NCI-H748 (cell line): ENCODE measurements at regions not wholly inside any gene's neighbourhood (a gene's known extent, or its start where the extent isn't known, plus 50 kb on each side); places are given as distances from the start of the nearest gene placed in this dataset.
"Not testable (repeated sequence)": the region's sequence is repeated elsewhere in the genome, so short reads cannot be mapped to it uniquely, and the experiment has no call there.

ENCODE experiments used
- DNase-seq: peaks from one replicate; lab custom pipeline; 2025; ENCODE audit not compliant: unreplicated experiment; lab: John Stamatoyannopoulos, UW

GRCh38 chr4:85102606-85103005, 136.1 kb upstream of the WDFY3 start:
- no peak for DNase-seq

GRCh38 chr4:85106166-85106565, 139.7 kb upstream of the WDFY3 start:
- DNase-seq: no peak

GRCh38 chr4:85106805-85107336, 140.4 kb upstream of the WDFY3 start:
- no peak for DNase-seq

DNA sequence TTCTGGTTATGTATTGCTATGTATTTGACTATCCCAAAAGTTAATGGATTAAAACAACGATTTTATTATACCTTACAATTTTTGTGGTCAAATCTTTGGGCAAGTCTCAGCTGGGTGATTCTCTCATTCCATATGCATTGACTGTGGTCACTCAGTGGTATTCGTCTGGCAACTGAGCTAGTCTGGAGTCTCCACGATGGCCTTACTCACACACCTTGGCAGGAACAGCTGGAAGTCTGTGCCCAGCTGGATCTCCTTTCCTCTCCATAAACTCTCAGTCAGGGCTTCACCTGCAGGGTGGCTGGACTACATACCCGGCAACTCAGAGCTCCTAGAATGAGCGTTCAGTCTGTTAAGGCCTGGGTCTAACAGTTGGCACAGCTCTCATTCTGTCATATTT, 141.1 kb upstream of the WDFY3 start:
- no peak for DNase-seq

DNA sequence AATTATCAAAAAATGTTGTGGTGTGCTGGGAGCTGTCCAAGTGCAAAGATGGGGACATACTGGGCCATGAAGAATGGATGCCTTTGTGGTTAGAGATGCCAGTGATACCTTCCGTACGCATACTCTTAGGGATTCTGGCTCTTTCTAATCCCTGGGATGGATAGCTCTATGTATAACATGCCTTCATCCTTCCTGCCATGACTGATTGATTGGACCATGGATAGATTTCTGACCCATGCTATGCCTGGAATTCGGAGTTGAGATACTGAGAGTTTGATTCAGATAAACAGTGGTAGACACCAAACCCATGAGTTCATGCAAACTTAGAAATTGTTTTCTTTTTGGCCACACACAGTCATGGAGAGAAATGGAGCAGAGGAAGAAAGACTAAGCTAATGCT, 147.2 kb upstream of the WDFY3 start:
- DNase-seq: no peak

GRCh38 chr4:85114526-85114925, 148.0 kb upstream of the WDFY3 start:
- DNase-seq: no peak

DNA sequence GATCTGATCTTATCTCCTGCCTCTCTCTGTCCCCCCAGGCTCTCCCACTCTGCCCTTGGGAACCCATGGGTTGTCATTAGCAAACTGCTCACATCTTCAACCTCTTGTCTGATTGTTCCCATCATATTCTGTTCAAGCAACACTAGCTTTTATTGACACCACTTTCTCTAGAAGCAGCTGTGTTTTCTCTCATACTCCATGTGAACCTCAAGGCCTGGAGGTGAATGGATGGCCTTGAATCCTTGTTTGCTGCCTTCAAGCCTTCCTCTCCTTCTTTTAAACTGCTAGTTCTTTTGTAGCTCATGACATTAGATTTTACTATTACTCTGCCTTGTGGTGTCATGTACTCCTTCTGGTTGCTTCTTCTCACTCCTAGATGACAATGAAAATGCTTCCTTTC, 149.5 kb upstream of the WDFY3 start:
- DNase-seq: no peak

- no peak for DNase-seq
These were observed 159.2 kb upstream of the WDFY3 start for GRCh38 chr4:85125688-85126087.

GRCh38 chr4:85126991-85127591, 160.6 kb upstream of the WDFY3 start:
- DNase-seq: peak; percentile 21

GRCh38 chr4:85127653-85128052, 161.2 kb upstream of the WDFY3 start:
- peak; percentile 27 for DNase-seq

DNA sequence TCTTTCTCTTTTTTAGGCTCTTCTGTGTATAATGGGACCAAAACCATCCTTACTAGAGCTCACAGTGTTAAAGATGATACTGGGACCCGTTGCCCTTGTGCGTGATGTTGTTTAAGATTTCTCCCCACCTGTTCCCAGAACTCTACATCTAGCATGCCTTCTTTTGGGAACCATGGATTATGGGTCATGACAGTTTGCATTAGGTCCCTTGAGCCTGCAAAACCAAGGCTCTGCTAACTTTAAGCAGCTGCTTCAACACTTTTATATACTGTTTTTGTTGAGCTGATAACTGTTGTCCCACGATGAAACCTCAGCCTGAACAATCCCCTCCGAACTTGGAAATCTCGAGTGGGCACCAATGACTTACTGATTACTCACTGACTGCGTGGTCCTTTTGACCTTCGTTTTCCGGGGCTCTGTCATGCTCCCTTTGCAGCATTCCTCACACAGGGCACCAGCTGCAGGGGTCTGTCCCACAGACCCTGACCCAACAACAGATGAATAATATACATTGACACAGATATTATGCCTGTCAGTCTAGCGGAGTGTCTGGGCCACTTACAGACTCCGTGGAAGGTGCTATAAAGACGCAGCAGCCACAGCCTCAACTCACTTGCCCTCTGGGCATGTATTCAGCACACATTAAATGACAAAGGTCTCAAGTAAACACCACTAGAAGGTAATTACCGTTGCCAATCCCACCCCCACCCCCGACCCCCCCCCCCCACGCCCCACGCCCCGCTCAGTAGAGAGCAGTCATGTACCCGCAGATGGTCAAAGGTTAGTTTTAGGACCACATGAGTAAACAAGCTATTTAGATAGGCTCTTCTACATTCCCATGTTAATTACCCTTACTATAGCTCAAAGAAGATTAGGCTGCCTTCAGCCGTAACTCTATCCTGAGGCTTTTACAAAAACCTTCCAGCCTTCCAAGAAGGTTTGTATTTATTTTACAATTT, 162.0 kb upstream of the WDFY3 start:
- no peak for DNase-seq

DNA sequence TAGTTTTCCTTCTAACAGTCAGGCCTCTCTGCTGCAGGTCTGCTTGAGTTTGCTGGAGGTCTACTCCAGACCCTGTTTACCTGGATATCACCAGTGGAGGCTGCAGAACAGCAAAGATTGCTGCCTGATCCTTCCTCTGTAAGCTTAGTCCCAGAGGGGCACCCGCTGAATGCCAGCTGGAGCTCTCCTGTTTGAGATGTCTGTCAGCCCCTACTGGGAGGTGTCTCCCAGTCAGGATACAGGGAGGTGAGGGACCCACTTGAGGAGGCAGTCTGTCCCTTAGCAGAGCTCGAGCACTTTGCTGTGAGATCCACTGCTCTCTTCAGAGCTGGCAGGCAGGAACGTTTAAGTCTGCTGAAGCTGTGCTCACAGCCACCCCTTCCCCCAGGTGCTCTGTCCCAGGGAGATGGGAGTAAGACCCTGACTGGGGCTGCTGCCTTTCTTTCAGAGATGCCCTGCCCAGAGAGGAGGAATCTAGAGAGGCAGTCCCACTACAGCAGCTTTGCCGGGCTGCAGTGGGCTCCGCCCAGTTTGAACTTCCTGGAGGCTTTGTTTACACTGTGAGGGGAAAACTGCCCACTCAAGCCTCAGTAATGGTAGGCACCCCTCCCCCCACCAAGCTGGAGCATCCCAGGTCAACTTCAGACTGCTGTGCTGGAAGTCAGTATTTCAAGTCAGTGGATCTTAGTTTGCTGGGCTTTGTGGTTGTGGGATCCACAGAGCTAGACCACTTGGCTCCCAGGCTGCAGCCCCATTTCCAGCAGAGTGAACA, 163.1 kb upstream of the WDFY3 start:
- DNase-seq: peak; percentile 47

- no peak for DNase-seq
These were observed 165.6 kb upstream of the WDFY3 start for GRCh38 chr4:85132117-85132516.

- DNase-seq: no peak
These were observed 166.1 kb upstream of the WDFY3 start for GRCh38 chr4:85132570-85132969.

DNA sequence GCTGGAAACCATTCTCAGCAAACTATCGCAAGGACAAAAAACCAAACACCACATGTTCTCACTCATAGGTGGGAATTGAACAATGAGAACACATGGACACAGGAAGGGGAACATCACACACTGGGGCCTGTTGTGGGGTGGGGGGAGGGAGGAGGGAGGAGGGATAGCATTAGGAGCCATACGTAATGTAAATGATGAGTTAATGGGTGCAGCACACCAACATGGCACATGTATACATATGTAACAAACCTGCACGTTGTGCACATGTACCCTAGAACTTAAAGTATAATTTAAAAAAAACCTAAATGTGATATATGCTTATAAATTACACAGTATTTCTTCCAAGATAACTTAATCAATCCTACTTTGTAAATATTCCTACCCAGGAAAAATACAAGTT, 173.3 kb upstream of the WDFY3 start:
- DNase-seq: not testable (repeated sequence)

DNA sequence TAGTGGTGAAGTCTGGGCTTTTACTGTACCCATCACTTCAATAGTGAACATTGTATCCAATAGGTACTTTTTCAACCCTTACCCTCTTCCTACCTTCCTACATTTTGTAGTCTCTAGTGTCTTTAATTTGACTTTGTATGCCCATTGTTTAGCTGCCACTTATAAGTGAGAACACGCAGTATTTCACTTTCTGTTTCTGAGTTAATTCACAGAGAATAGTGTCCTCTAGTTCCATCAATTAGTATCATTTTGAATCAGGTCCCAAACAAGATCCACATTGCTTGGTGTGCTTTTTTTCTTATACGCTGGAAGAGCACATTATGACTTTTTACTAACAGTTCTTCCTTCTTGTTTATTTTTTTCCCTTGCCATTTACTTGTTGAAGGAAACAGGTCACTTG, 176.0 kb upstream of the WDFY3 start:
- no peak for DNase-seq

DNA sequence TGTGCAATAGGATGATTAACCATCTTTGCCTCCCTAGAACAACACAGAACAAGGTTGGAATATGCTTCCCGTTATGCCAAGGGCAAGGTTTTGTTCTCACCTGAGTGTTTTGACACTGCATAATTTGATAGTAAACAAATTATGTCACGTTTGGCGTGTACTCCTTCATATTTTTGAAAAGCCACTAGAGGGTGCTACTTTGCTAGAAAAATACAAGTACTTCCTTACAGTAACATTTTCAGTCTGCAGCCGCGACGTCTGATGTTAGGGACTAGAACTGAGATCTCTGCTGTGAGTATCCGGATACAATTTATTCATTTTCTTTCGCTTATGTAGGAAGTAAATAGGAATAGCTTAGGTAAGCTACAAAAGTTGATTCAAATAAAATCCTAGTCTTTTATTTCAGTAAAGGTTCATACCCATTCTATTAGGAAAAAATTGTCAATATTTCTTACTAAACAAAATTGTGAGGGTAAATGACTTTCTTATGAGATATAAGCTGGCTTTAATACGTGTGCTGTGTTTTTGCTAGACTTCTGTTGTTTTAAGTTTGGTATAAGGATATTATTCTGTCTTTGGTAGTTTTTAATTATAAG, 181.1 kb upstream of the WDFY3 start:
- peak; percentile 78 for DNase-seq

- no peak for DNase-seq
These were observed 183.2 kb upstream of the WDFY3 start for GRCh38 chr4:85149676-85150075.

GRCh38 chr4:85151371-85151770, 184.9 kb upstream of the WDFY3 start:
- DNase-seq: no peak

DNA sequence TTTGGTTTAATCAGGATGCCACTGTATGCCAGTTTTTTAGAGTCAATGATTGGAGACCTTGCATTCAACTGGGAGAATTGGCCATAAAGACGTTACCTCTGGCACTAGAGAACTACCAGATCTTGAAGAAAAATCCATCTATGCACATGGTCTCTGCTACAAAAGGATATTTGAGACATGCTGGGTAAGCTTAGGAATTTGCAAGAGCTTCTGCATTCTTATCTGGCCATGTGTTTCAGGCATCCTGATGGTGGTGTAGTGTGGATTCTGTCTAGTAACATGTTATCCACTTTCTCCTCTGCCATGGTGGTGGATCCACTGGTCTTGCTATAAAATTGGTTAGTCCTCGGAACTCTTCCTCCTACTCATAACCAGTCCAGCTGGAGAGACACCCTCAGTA, 185.3 kb upstream of the WDFY3 start:
- no peak for DNase-seq

DNA sequence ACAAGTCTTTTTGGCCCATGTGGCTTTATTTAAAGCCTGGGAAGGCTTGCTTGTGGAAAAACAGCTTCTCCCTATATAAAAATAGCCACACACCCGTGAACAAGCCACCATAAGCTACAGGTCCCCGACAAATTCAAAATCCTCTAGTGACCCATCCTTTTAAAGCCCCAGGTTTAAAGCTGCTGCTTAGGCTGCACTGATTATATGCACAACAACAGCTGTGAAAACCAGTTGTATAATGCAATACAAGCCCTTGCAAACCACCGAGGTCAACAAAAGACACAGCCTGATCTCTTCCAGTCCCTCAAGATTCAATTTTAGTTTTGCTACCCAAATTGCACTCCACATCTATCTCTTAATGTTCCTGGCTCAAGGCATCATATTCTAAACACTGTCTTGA, 186.0 kb upstream of the WDFY3 start:
- DNase-seq: no peak
